ENCODE measurements at regions not wholly inside any gene's neighbourhood (a gene's known extent, or its start where the extent isn't known, plus 50 kb on each side); places are given as distances from the start of the nearest gene placed in this dataset.

GRCh38 chr1:192265516-192266173 is 51.1 kb upstream of the RGS21 start:
- H3K27me3 ChIP-seq (ENCODE audit: low read length) = no peaks in the 10 kb centered on the region
- H2AFZ ChIP-seq (ENCODE audit: low read length) = no peak overlapping the region

GRCh38 chr1:192266645-192267044 is 50.1 kb upstream of the RGS21 start:
- Histone ChIP-seq H3K27ac (ENCODE audit: low read length) (no peak overlapping the region), H3K4me1 (ENCODE audit: low read length) (no peaks in the 10 kb centered on the region), H3K4me2 (ENCODE audit: low read depth, low read length, poor library complexity, severe bottlenecking) (no peak overlapping the region), H3K9ac (ENCODE audit: low read length) (no peak overlapping the region), H3K4me3 (ENCODE audit: low read length) (no peak overlapping the region), H3K79me2 (ENCODE audit: low read length) (no peaks in the 10 kb centered on the region), H2AFZ (ENCODE audit: low read length) (no peak overlapping the region), H3K36me3 (ENCODE audit: insufficient read depth, low read length) (no peaks in the 10 kb centered on the region), H4K20me1 (ENCODE audit: insufficient read depth, low read depth, low read length) (no peaks in the 10 kb centered on the region), H3K27me3 (ENCODE audit: low read length) (no peaks in the 10 kb centered on the region), H3K9me3 (ENCODE audit: low read length) (no peaks in the 10 kb centered on the region), H3K9me2 (replicated peaks; ENCODE audit: insufficient read depth, low read length) (no peaks in the 10 kb centered on the region)
- no peak for DNase-seq

More at GRCh38 chr1:192265516-192266173, 51.1 kb upstream of the RGS21 start:
- no peaks in the 10 kb centered on the region for H4K20me1 ChIP-seq (ENCODE audit: insufficient read depth, low read depth, low read length)
- H3K4me3 ChIP-seq (ENCODE audit: low read length) = no peak overlapping the region
- H3K9ac ChIP-seq (ENCODE audit: low read length) = no peak overlapping the region
- H3K4me2 ChIP-seq (ENCODE audit: low read depth, low read length, poor library complexity, severe bottlenecking) = no peak overlapping the region
- H3K36me3 ChIP-seq (ENCODE audit: insufficient read depth, low read length) = no peaks in the 10 kb centered on the region
- H3K9me3 ChIP-seq (ENCODE audit: low read length) = no peaks in the 10 kb centered on the region
- H3K27ac ChIP-seq (ENCODE audit: low read length) = no peak overlapping the region
- no peak for DNase-seq
- H3K4me1 ChIP-seq (ENCODE audit: low read length) = no peaks in the 10 kb centered on the region
- H3K79me2 ChIP-seq (ENCODE audit: low read length) = no peaks in the 10 kb centered on the region
- no peaks in the 10 kb centered on the region for H3K9me2 ChIP-seq (replicated peaks; ENCODE audit: insufficient read depth, low read length)

All from Karpas-422 (cell line).